Panc1 (cell line): ENCODE measurements at regions not wholly inside any gene's neighbourhood (a gene's known extent, or its start where the extent isn't known, plus 50 kb on each side); places are given as distances from the start of the nearest gene placed in this dataset.
"Not testable (repeated sequence)": the region's sequence is repeated elsewhere in the genome, so short reads cannot be mapped to it uniquely, and the experiment has no call there.

Experiments
- ATAC-seq: fragments of 200-7000 bp; cut with Tn5 transposase; 2 replicates; pipeline ENCODE4 v1.9.1; 2020; ENCODE audit warnings: mild to moderate bottlenecking, moderate library complexity
- BruUV-seq: library from RNA; stranded (reverse); fragments of 400-500 nt; replicated peaks from 2 replicates; lab custom pipeline; 2021; lab: Mats Ljungman, UMichigan
- CTCF ChIA-PET: fragments of 300-600 bp; sonication (Branson Sonifier 250); formaldehyde crosslinking; loops from one replicate; lab custom pipeline; 2022; ENCODE audit warnings: antibody characterized with exemption; lab: Charles Lee
- POLR2A ChIA-PET: fragments of 300-600 bp; sonication (Branson Sonifier 250); formaldehyde crosslinking; loops from one replicate; lab custom pipeline; 2022; ENCODE audit warnings: antibody characterized with exemption; lab: Charles Lee
- DNase-seq: peaks from one replicate; pipeline ENCODE4 v3.0.0-alpha.2; 2010; ENCODE audit warnings: low read depth, low spot score
- H3K27ac ChIP-seq: 2 replicates; pipeline ENCODE4 v1.5.1; 2011; ENCODE audit warnings: mild to moderate bottlenecking, low read length, inconsistent platforms
- H3K27me3 ChIP-seq: fragments of 200-500 bp; sonication (Bioruptor generic); 2 replicates; pipeline ENCODE4 v1.6.0; 2014; ENCODE audit warnings: low read length, inconsistent platforms; ENCODE audit not compliant: control insufficient read depth, insufficient read depth
- H3K36me3 ChIP-seq: fragments of 200-500 bp; sonication (Bioruptor generic); 2 replicates; pipeline ENCODE4 v1.5.1; 2014; ENCODE audit warnings: inconsistent platforms, mild to moderate bottlenecking, low read length, moderate library complexity; ENCODE audit not compliant: control insufficient read depth, insufficient read depth
- H3K4me1 ChIP-seq: 2 replicates; pipeline ENCODE4 v1.5.1; 2011; ENCODE audit warnings: inconsistent platforms, mild to moderate bottlenecking, low read length, moderate library complexity; ENCODE audit not compliant: control insufficient read depth, insufficient read depth
- H3K4me3 ChIP-seq, 2 experiments: 2 replicates each; pipeline ENCODE4 v1.5.1; 2011 to 2012; ENCODE audit warnings: low read depth in 2 of 2, low read length in 2 of 2, mild to moderate bottlenecking in 2 of 2, inconsistent platforms in 1 of 2, moderate library complexity in 1 of 2
- H3K9me3 ChIP-seq: fragments of 200-500 bp; sonication (Bioruptor generic); 2 replicates; pipeline ENCODE4 v1.5.1; 2014; ENCODE audit warnings: low read depth, mild to moderate bottlenecking, inconsistent platforms, low read length, moderate library complexity; ENCODE audit not compliant: control insufficient read depth, insufficient read depth
- POLR2AphosphoS5 ChIP-seq: IDR thresholded peaks from 2 replicates; pipeline ENCODE4 v1.6.1; 2012; ENCODE audit warnings: mild to moderate bottlenecking, low read depth, low read length, moderate library complexity
- REST ChIP-seq, 2 experiments: IDR thresholded peaks; 2 replicates each; pipeline ENCODE4 v1.6.1; 2011 to 2012; ENCODE audit warnings: low read depth in 2 of 2, control low read depth in 1 of 2, low read length in 1 of 2, mild to moderate bottlenecking in 1 of 2, moderate library complexity in 1 of 2; ENCODE audit not compliant: insufficient read depth in 1 of 2
- SIN3A ChIP-seq: IDR thresholded peaks from 2 replicates; pipeline ENCODE4 v1.6.1; 2012; ENCODE audit warnings: low read depth, mild to moderate bottlenecking, low read length, moderate library complexity, borderline replicate concordance; ENCODE audit not compliant: insufficient read depth
- TCF7L2 ChIP-seq: IDR thresholded peaks from 2 replicates; pipeline ENCODE4 v1.6.1; 2011; ENCODE audit warnings: mild to moderate bottlenecking, low read depth, low read length, inconsistent platforms
- in situ Hi-C: cut with HindIII; loops from 2 replicates; pipeline ENCODE4 v1.10.0; 2016; ENCODE audit warnings: low sequenced_read_pairs, low pct_unique_long_range_greater_than_20kb
- intact Hi-C: fragments of 100-400 bp; cut with micrococcal nuclease; formaldehyde crosslinking; loops from one replicate; pipeline ENCODE4 v1.10.0; 2022; ENCODE audit not compliant: unreplicated experiment
- TF ChIP-seq, protein P1 (sequence below): fragments of 450-650 bp; IDR thresholded peaks from 2 replicates; pipeline ENCODE4 v1.5.1; 2017; ENCODE audit warnings: mild to moderate bottlenecking

GRCh38 chr5:68049053-68049713, 166.4 kb upstream of the PIK3R1 start:
- TF ChIP-seq POLR2AphosphoS5 (no peak), REST (IDR thresholded peaks at IDR 0.05; ENCODE audit: insufficient read depth in 1 of 2, low read depth in 2 of 2, low read length in 1 of 2) (no peak), TCF7L2 (no peak), SIN3A (no peak)
- TF ChIP-seq, protein P1, sequence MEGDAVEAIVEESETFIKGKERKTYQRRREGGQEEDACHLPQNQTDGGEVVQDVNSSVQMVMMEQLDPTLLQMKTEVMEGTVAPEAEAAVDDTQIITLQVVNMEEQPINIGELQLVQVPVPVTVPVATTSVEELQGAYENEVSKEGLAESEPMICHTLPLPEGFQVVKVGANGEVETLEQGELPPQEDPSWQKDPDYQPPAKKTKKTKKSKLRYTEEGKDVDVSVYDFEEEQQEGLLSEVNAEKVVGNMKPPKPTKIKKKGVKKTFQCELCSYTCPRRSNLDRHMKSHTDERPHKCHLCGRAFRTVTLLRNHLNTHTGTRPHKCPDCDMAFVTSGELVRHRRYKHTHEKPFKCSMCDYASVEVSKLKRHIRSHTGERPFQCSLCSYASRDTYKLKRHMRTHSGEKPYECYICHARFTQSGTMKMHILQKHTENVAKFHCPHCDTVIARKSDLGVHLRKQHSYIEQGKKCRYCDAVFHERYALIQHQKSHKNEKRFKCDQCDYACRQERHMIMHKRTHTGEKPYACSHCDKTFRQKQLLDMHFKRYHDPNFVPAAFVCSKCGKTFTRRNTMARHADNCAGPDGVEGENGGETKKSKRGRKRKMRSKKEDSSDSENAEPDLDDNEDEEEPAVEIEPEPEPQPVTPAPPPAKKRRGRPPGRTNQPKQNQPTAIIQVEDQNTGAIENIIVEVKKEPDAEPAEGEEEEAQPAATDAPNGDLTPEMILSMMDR = no peak
- no peaks in the 10 kb centered on the region for H3K27me3 ChIP-seq
- ATAC-seq (no peak), DNase-seq (no peak)
- in situ Hi-C loops (no loop called here), intact Hi-C loops (no loop called here)
- no peak overlapping the region for H3K4me3 ChIP-seq
- no peaks in the 10 kb centered on the region for H3K4me1 ChIP-seq
- H3K27ac ChIP-seq = no peak overlapping the region
- H3K9me3 ChIP-seq = peaks cover 4% of the 10 kb centered on the region; the same call in 1 of the 2 replicates
- no peaks in the 10 kb centered on the region for H3K36me3 ChIP-seq
- CTCF ChIA-PET = no interaction called here
- POLR2A ChIA-PET = no interaction called here
- BruUV-seq = no TSS peak

DNA sequence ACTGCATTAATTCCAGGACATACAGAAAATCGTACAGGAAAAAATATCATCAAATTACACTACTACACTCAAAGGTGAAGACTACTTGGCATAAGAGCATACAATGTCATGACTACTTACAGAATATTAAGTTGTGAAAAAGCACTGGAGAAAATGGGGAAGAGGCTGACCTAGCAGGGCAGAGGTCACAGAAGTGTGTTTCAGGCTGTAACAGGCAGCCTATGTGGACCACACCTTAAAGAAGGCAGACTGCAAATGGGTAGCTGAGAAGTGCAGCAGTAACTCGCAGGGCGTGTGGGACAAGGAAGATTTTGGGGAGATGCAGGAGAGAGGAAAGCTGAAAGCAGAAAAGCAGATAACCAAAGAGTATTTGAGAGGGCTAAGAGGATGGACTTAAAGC, 167.0 kb upstream of the PIK3R1 start:
- no peak for DNase-seq
- Histone ChIP-seq H3K9me3 (peaks cover 4% of the 10 kb centered on the region; the same call in 1 of the 2 replicates), H3K4me1 (no peaks in the 10 kb centered on the region), H3K27me3 (no peaks in the 10 kb centered on the region), H3K4me3 (no peak overlapping the region), H3K27ac (no peak overlapping the region), H3K36me3 (no peaks in the 10 kb centered on the region)
- no peak for TF ChIP-seq SIN3A
- TF ChIP-seq, protein P1 = no peak
- no peak for TF ChIP-seq REST (IDR thresholded peaks at IDR 0.05; ENCODE audit: insufficient read depth in 1 of 2, low read depth in 2 of 2, low read length in 1 of 2)
- TF ChIP-seq TCF7L2 = no peak
- no peak for TF ChIP-seq POLR2AphosphoS5
- no peak for ATAC-seq
- intact Hi-C loops = no loop called here
- ChIA-PET CTCF (no interaction called here), POLR2A (no interaction called here)
- BruUV-seq = no TSS peak
- in situ Hi-C loops = no loop called here

GRCh38 chr5:68048054-68048453, 167.5 kb upstream of the PIK3R1 start:
- H3K27ac ChIP-seq, POLR2A ChIA-PET, ATAC-seq, H3K4me3 ChIP-seq, BruUV-seq, H3K9me3 ChIP-seq, DNase-seq, in situ Hi-C loops, H3K27me3 ChIP-seq, H3K36me3 ChIP-seq, CTCF ChIA-PET, H3K4me1 ChIP-seq, intact Hi-C loops: not testable (repeated sequence)
